Skin of body (tissue), 1 donor: ENCODE measurements at regions not wholly inside any gene's neighbourhood (a gene's known extent, or its start where the extent isn't known, plus 50 kb on each side); places are given as distances from the start of the nearest gene placed in this dataset.
"Not testable (repeated sequence)": the region's sequence is repeated elsewhere in the genome, so short reads cannot be mapped to it uniquely, and the experiment has no call there.

ENCODE experiments used
- DNase-seq: peaks from one replicate; lab custom pipeline; 2025; lab: John Stamatoyannopoulos, UW

GRCh38 chr2:105691947-105692390 lies 52.7 kb upstream of the NCK2 start:
- no peak for DNase-seq

- DNase-seq = no peak
Measured at GRCh38 chr2:105690566-105690965, 54.1 kb upstream of the NCK2 start.

DNA sequence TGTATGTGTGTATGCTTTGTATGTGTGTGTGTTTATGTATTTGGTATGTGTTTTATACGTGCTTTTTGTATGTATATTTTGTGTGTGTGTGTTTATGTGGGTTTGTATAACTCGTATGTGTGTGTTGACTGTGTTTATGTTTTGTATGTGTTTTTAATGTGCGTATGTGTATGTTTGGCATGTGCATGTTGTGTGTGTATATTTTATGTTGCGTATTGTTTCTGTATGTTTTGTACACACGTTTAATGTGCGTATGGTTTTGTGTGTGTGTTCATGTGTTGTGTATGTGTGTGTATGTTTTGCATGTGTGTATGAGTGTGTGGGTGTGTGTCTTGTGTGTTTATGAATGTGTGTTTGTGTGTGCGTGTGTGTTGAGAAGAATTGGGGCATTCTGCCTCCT lies 55.2 kb upstream of the NCK2 start:
- DNase-seq = no peak

DNA sequence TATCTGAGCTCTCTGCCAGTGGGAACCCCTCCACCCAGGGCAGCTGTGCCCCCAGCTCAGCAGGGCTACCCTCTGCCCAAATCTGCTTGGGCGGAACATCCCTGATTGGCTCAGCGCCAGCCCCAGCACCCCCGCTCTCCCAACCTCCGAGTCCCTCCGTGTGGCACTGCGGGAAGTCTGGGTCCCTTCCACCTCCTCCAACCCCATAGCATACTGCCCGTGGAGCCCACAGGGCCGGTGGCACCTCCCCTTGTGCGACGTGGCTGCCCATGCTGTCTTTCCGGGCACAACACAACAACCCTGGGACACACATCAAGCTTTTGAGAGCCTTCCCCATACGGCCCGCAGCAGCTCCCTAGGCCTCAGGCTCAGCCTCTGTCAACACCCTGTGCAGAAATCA lies 55.8 kb upstream of the NCK2 start:
- DNase-seq = no peak

DNA sequence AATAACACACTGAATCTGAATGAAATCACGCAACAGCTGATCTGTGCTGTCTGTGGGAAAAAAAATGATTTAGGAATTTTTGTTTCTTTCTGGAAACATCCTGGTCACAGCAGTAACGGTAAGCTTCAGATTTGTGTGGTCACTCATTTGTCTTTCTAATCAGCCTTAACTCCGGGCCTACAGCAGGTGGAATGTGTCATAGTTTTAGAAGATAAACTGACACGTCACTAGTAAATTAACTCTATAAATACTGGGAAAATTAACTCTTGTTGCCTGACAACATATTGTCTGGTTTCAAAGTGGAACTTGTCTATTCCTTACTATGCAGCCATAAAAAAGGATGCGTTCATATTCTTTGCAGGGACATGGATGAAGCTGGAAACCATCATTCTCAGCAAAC lies 58.1 kb upstream of the NCK2 start:
- DNase-seq = no peak

DNA sequence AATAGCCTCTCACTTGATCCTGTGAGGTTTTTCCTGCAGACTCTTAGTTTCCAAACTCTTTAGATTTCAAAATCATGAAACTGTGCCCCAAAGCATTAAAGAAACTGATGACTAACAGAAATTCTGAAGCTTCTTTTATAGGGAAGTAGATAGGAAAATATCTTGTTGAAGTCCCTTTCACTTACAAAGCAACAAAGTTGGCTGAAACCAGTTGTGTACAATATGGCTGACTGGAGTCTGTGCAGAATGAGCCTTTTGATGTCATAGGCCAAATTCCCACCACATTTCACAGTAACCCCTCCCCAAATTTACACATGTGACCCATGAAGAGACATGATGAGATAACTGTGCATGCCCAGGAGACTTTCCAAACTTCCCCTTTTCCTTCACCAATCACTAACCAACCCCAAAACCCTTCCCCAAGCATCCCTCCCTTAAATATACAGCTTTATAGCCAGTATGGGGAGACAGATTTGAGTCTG lies 61.7 kb upstream of the NCK2 start:
- DNase-seq = no peak

DNA sequence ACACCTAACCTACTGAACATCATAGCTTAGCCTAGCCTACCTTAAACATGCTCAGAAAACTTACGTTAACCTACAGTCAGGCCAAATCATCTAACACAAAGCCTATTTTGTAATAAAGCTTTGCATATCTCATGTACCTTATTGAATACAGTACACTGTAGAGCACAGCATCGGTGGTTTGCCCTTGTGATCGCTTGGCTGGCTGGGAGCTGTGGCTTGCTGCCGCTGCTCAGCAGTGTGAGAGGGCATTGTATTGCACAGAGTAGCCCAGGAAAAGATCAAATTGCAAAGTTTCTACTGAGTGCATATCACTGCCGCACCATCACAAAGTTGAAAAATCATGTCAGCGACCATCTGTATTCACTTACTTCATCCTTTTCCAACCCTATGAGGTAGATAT lies 62.3 kb upstream of the NCK2 start:
- no peak for DNase-seq

GRCh38 chr2:105681927-105682326 lies 62.8 kb upstream of the NCK2 start:
- DNase-seq = no peak

DNA sequence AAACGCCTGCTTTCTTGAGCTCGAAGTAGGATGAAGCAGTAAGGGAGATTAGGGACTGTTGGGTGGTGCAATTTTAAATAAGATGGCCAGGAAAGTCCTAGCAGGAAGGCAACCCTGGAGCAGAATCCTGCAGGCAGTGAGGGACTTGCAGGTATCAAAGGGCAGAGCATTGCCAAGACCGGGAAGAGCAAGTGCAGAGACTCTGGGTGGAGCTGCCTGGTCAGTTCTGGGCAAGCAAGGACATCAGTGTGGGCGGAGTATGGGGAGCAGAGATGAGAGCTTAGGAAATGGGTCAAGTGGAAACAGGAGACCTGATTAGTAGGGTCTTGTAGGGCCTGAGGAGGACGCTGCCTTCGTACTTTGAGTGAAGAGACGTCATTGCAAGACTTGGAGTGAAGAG lies 64.4 kb upstream of the NCK2 start:
- no peak for DNase-seq

DNA sequence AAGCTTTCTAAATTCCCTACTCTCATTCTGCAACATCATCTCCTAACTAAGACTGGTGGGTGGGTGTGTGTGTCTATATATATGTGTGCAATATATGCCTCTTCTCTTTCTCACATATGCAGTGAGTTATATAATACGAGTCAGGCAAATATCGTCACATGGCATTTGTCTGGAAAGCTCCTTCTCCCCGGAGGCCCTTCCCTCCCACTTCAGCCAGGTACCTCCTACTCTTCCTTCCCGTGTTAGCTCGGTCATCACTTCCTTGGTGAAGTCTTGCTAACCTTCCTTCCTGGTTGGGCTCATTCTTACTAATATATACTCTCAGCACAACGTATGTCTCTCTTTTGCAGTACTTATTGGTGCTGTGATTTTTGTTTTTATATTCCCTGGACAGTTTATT lies 66.4 kb upstream of the NCK2 start:
- DNase-seq = no peak

- no peak for DNase-seq
Measured at GRCh38 chr2:105677901-105678300, 66.8 kb upstream of the NCK2 start.

GRCh38 chr2:105675841-105676240 lies 68.9 kb upstream of the NCK2 start:
- DNase-seq = no peak

GRCh38 chr2:105674859-105675541 lies 69.7 kb upstream of the NCK2 start:
- DNase-seq = no peak

- no peak for DNase-seq
Measured at GRCh38 chr2:105674401-105674800, 70.3 kb upstream of the NCK2 start.

- no peak for DNase-seq
Measured at GRCh38 chr2:105671156-105671555, 73.6 kb upstream of the NCK2 start.

GRCh38 chr2:105669384-105669891 lies 75.3 kb upstream of the NCK2 start:
- DNase-seq = no peak

- no peak for DNase-seq
Measured at GRCh38 chr2:105665480-105665879, 79.2 kb upstream of the NCK2 start.

GRCh38 chr2:105660489-105660888 lies 84.2 kb upstream of the NCK2 start:
- no peak for DNase-seq

- not testable (repeated sequence) for DNase-seq
Measured at GRCh38 chr2:105655723-105656606, 88.7 kb upstream of the NCK2 start.

DNA sequence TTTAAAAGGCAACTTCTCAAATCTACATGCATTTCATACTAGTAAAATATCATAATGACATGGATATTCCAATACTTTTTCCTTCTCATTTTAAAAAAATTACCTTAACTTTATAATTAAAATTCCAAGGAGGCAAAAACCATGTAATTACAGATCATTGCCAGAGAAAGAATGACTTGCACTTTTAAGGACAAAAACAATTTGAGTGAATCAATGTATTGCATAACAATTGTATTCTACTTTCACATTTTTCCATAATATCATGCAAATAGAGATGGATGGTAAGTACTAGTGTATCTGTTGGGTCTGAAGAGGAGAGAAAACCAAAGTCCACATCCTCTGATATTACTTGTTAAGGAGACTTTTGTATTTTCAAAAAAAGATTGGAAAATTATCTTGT lies 89.5 kb upstream of the NCK2 start:
- DNase-seq = no peak

- no peak for DNase-seq
Measured at GRCh38 chr2:105654474-105655004, 90.2 kb upstream of the NCK2 start.

DNA sequence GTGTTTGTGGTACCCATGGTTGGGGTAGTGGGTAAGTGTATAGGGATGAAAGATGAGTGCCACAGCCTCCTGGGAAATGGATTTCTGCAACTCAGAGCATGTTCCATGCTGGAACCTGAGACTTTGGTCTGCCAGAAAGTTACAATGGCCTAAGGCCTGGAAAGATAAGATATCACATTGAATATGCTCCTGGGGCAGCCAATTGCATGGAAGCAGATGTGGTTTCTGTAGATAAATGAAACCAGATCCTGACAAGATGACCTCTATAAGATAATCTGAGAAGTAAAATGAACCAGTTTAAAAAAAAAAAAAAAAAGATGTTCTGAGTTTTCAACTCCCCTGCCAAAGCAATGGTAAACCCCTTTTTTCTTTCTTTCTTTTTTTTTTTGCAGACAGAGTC lies 91.4 kb upstream of the NCK2 start:
- DNase-seq = no peak
